Coronary artery (tissue), 2 donors: ENCODE measurements at regions not wholly inside any gene's neighbourhood (a gene's known extent, or its start where the extent isn't known, plus 50 kb on each side); places are given as distances from the start of the nearest gene placed in this dataset.

Experiments used
- DNase-seq: peaks from one replicate; pipeline ENCODE4 v3.0.0-alpha.2; 2017; ENCODE audit warnings: low spot score
- H3K27ac ChIP-seq, 2 donors: fragments of 200-600 bp; sonication (generic); one replicate each; pipeline ENCODE4 v1.5.1; 2016 to 2019
- H3K4me3 ChIP-seq: fragments of 200-600 bp; sonication (generic); 2 replicates; pipeline ENCODE4 v1.5.1; 2016; ENCODE audit warnings: mild to moderate bottlenecking, moderate library complexity
- TF ChIP-seq, protein P1 (sequence below): fragments of 200-600 bp; sonication (generic); IDR thresholded peaks from one replicate; pipeline ENCODE4 v1.5.1; 2019; ENCODE audit warnings: antibody characterized with exemption

- no peak overlapping the region for H3K27ac ChIP-seq
- TF ChIP-seq, protein P1, sequence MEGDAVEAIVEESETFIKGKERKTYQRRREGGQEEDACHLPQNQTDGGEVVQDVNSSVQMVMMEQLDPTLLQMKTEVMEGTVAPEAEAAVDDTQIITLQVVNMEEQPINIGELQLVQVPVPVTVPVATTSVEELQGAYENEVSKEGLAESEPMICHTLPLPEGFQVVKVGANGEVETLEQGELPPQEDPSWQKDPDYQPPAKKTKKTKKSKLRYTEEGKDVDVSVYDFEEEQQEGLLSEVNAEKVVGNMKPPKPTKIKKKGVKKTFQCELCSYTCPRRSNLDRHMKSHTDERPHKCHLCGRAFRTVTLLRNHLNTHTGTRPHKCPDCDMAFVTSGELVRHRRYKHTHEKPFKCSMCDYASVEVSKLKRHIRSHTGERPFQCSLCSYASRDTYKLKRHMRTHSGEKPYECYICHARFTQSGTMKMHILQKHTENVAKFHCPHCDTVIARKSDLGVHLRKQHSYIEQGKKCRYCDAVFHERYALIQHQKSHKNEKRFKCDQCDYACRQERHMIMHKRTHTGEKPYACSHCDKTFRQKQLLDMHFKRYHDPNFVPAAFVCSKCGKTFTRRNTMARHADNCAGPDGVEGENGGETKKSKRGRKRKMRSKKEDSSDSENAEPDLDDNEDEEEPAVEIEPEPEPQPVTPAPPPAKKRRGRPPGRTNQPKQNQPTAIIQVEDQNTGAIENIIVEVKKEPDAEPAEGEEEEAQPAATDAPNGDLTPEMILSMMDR, result no peak
- DNase-seq, result no peak
- no peak overlapping the region for H3K4me3 ChIP-seq
Measured at GRCh38 chr7:412313-412710, 107.3 kb downstream of the PDGFA start.

GRCh38 chr7:414681-415560 lies 104.7 kb downstream of the PDGFA start:
- DNase-seq, result no peak
- TF ChIP-seq, protein P1, result no peak
- Histone ChIP-seq H3K4me3 (no peak overlapping the region), H3K27ac (no peak overlapping the region)

GRCh38 chr7:415646-416525 lies 103.8 kb downstream of the PDGFA start:
- TF ChIP-seq, protein P1, result no peak
- H3K4me3 ChIP-seq, result no peak overlapping the region
- no peak overlapping the region for H3K27ac ChIP-seq
- no peak for DNase-seq

GRCh38 chr7:416761-417624 lies 102.7 kb downstream of the PDGFA start:
- TF ChIP-seq, protein P1, result no peak
- DNase-seq, result no peak

GRCh38 chr7:417625-417889 lies 102.1 kb downstream of the PDGFA start:
- TF ChIP-seq, protein P1, result no peak

More at GRCh38 chr7:416761-417624, 102.7 kb downstream of the PDGFA start:
- H3K4me3 ChIP-seq, result no peak overlapping the region
- H3K27ac ChIP-seq, result no peak overlapping the region

GRCh38 chr7:417973-418601 lies 101.6 kb downstream of the PDGFA start:
- DNase-seq, result no peak
- H3K4me3 ChIP-seq, result no peak overlapping the region
- TF ChIP-seq, protein P1, result no peak
- no peak overlapping the region for H3K27ac ChIP-seq

More at GRCh38 chr7:417625-417889, 102.1 kb downstream of the PDGFA start:
- Histone ChIP-seq H3K4me3 (no peak overlapping the region), H3K27ac (no peak overlapping the region)
- DNase-seq, result no peak
